HG03342 (cell line): ENCODE measurements at regions not wholly inside any gene's neighbourhood (a gene's known extent, or its start where the extent isn't known, plus 50 kb on each side); places are given as distances from the start of the nearest gene placed in this dataset.

Source experiments
- ATAC-seq: cut with Tn5 transposase; IDR thresholded peaks from one replicate; pipeline ENCODE4 v1.9.1; 2021; ENCODE audit warnings: mild to moderate bottlenecking, moderate library complexity; ENCODE audit not compliant: unreplicated experiment

GRCh38 chr1:47572731-47573430, 135.0 kb downstream of the FOXD2 start:
- no peak for ATAC-seq

- ATAC-seq = no peak
Measured at GRCh38 chr1:47574451-47575165, 136.8 kb downstream of the FOXD2 start.

GRCh38 chr1:47575855-47576757, 138.3 kb downstream of the FOXD2 start:
- ATAC-seq = no peak

GRCh38 chr1:47576758-47577115, 138.9 kb downstream of the FOXD2 start:
- no peak for ATAC-seq

- no peak for ATAC-seq
Measured at GRCh38 chr1:47577303-47578025, 139.6 kb downstream of the FOXD2 start.

GRCh38 chr1:47578026-47578720, 140.3 kb downstream of the FOXD2 start:
- no peak for ATAC-seq

- ATAC-seq = no peak
Measured at GRCh38 chr1:47578721-47579419, 141.0 kb downstream of the FOXD2 start.

- no peak for ATAC-seq
Measured at GRCh38 chr1:47579809-47580208, 142.0 kb downstream of the FOXD2 start.

GRCh38 chr1:47580451-47580995, 142.7 kb downstream of the FOXD2 start:
- ATAC-seq = no peak

GRCh38 chr1:47582891-47583608, 145.2 kb downstream of the FOXD2 start:
- ATAC-seq = no peak

- ATAC-seq = no peak
Measured at GRCh38 chr1:47584249-47584648, 146.4 kb downstream of the FOXD2 start.

- no peak for ATAC-seq
Measured at GRCh38 chr1:47585141-47585902, 147.5 kb downstream of the FOXD2 start.

GRCh38 chr1:47587891-47588582, 150.2 kb downstream of the FOXD2 start:
- no peak for ATAC-seq

GRCh38 chr1:47590523-47591225, 152.8 kb downstream of the FOXD2 start:
- ATAC-seq = no peak

GRCh38 chr1:47591801-47592200, 154.0 kb downstream of the FOXD2 start:
- ATAC-seq = no peak

GRCh38 chr1:47592296-47593012, 154.6 kb downstream of the FOXD2 start:
- ATAC-seq = no peak
